IMR-90 (cell line): ENCODE measurements at regions not wholly inside any gene's neighbourhood (a gene's known extent, or its start where the extent isn't known, plus 50 kb on each side); places are given as distances from the start of the nearest gene placed in this dataset.

Source experiments
- ATAC-seq: fragments of 200-7000 bp; cut with Tn5 transposase; 2 replicates; pipeline ENCODE4 v1.9.1; 2020; ENCODE audit warnings: low read depth, mild to moderate bottlenecking, moderate library complexity
- BruUV-seq: library from RNA; stranded (reverse); fragments of 400-500 nt; replicated peaks from 2 replicates; lab custom pipeline; 2021; lab: Mats Ljungman, UMichigan
- CTCF ChIA-PET: fragments of 300-600 bp; formaldehyde crosslinking; extraction: SDS; loops from one replicate; lab custom pipeline; 2021; ENCODE audit warnings: antibody characterized with exemption; lab: Yijun Ruan, JAX
- POLR2A ChIA-PET: fragments of 300-600 bp; sonication (Branson Sonifier 250); formaldehyde crosslinking; loops from one replicate; lab custom pipeline; 2022; ENCODE audit warnings: antibody characterized with exemption; ENCODE audit not compliant: unreplicated experiment; lab: Charles Lee
- DNase-seq: peaks from one replicate; pipeline ENCODE4 v3.0.0; 2013
- H2AFZ ChIP-seq: replicated peaks from 2 replicates; pipeline ENCODE3; 2013; ENCODE audit warnings: low read length, mild to moderate bottlenecking; ENCODE audit not compliant: poor library complexity
- H2AK5ac ChIP-seq: 2 replicates; pipeline ENCODE4 v1.6.1; 2013; ENCODE audit warnings: low read depth, low read length, inconsistent platforms
- H2AK9ac ChIP-seq: replicated peaks from 2 replicates; pipeline ENCODE3; 2013; ENCODE audit warnings: mild to moderate bottlenecking, low read depth, low read length, moderate library complexity; ENCODE audit not compliant: poor library complexity
- H2BK120ac ChIP-seq: 2 replicates; pipeline ENCODE4 v1.6.1; 2013; ENCODE audit warnings: low read depth, low read length, inconsistent platforms
- H2BK15ac ChIP-seq: 3 replicates; pipeline ENCODE4 v1.6.1; 2013; ENCODE audit warnings: low read depth, low read length, inconsistent platforms
- H2BK20ac ChIP-seq: 2 replicates; pipeline ENCODE4 v1.6.1; 2013; ENCODE audit warnings: low read depth, mild to moderate bottlenecking, inconsistent platforms, low read length, moderate library complexity
- H2BK5ac ChIP-seq: 2 replicates; pipeline ENCODE4 v1.6.1; 2013; ENCODE audit warnings: mild to moderate bottlenecking, low read depth, low read length, inconsistent platforms; ENCODE audit not compliant: poor library complexity, severe bottlenecking
- H3K14ac ChIP-seq: replicated peaks from 2 replicates; pipeline ENCODE4 v1.6.1; 2013; ENCODE audit warnings: low read depth, low read length, inconsistent platforms
- H3K18ac ChIP-seq: 2 replicates; pipeline ENCODE4 v1.6.1; 2013; ENCODE audit warnings: low read depth, low read length, control low read depth
- H3K23ac ChIP-seq: 2 replicates; pipeline ENCODE4 v1.6.1; 2013; ENCODE audit warnings: low read depth, low read length, inconsistent platforms
- H3K27ac ChIP-seq: 2 replicates; pipeline ENCODE4 v1.5.1; 2013; ENCODE audit warnings: mild to moderate bottlenecking, control low read depth, low read length; ENCODE audit not compliant: insufficient read depth
- H3K27me3 ChIP-seq: 2 replicates; pipeline ENCODE4 v1.6.1; 2013; ENCODE audit warnings: low read length; ENCODE audit not compliant: control insufficient read depth, insufficient read depth
- H3K36me3 ChIP-seq: 2 replicates; pipeline ENCODE4 v1.6.1; 2013; ENCODE audit warnings: low read length, mixed read lengths; ENCODE audit not compliant: control insufficient read depth, insufficient read depth
- H3K4ac ChIP-seq: 2 replicates; pipeline ENCODE4 v1.6.1; 2013; ENCODE audit warnings: low read depth, low read length, inconsistent platforms
- H3K4me1 ChIP-seq: 2 replicates; pipeline ENCODE4 v1.6.1; 2013; ENCODE audit warnings: low read length, mixed read lengths; ENCODE audit not compliant: control insufficient read depth, insufficient read depth
- H3K4me2 ChIP-seq: 2 replicates; pipeline ENCODE4 v1.6.1; 2013; ENCODE audit warnings: low read depth, mild to moderate bottlenecking, control low read depth, low read length, moderate library complexity
- H3K4me3 ChIP-seq: 2 replicates; pipeline ENCODE4 v1.5.1; 2013; ENCODE audit warnings: low read depth, mild to moderate bottlenecking, control low read depth, low read length, moderate library complexity; ENCODE audit not compliant: insufficient read depth
- H3K56ac ChIP-seq: 2 replicates; pipeline ENCODE4 v1.6.1; 2013; ENCODE audit warnings: low read length, inconsistent platforms; ENCODE audit not compliant: insufficient read depth; ENCODE audit errors: extremely low read depth
- H3K79me1 ChIP-seq, 2 experiments: 2 replicates each; pipeline ENCODE4 v1.6.1; 2013; ENCODE audit warnings: low read length in 2 of 2, inconsistent platforms in 1 of 2, low read depth in 1 of 2
- H3K9ac ChIP-seq: 2 replicates; pipeline ENCODE4 v1.6.1; 2013; ENCODE audit warnings: low read depth, low read length, control low read depth
- H3K9me1 ChIP-seq: 2 replicates; pipeline ENCODE4 v1.6.1; 2013; ENCODE audit warnings: low read length, inconsistent platforms; ENCODE audit not compliant: insufficient read depth
- H3K9me3 ChIP-seq: 2 replicates; pipeline ENCODE4 v1.6.1; 2013; ENCODE audit warnings: low read length; ENCODE audit not compliant: control insufficient read depth, insufficient read depth
- H4K20me1 ChIP-seq: 2 replicates; pipeline ENCODE4 v1.6.1; 2013; ENCODE audit warnings: low read length, inconsistent platforms; ENCODE audit not compliant: insufficient read depth
- H4K5ac ChIP-seq: 2 replicates; pipeline ENCODE4 v1.6.1; 2013; ENCODE audit warnings: mild to moderate bottlenecking, low read depth, low read length, control low read depth
- H4K8ac ChIP-seq, 2 experiments: 2 replicates each; pipeline ENCODE4 v1.6.1; 2013; ENCODE audit warnings: low read depth in 2 of 2, low read length in 2 of 2, control low read depth in 1 of 2, inconsistent platforms in 1 of 2
- H4K91ac ChIP-seq: 2 replicates; pipeline ENCODE4 v1.6.1; 2013; ENCODE audit warnings: low read depth, low read length, inconsistent platforms; ENCODE audit not compliant: insufficient read depth
- BHLHE40 ChIP-seq: fragments of 150-350 bp; IDR thresholded peaks from 2 replicates; pipeline ENCODE4 v1.6.1; 2016; ENCODE audit warnings: mild to moderate bottlenecking, low read depth, low read length
- RFX5 ChIP-seq: IDR thresholded peaks from 2 replicates; pipeline ENCODE4 v1.8.0; 2012; ENCODE audit warnings: low read depth, mild to moderate bottlenecking, low read length, moderate library complexity
- USF2 ChIP-seq: fragments of 150-350 bp; IDR thresholded peaks from 2 replicates; pipeline ENCODE4 v1.6.1; 2017; ENCODE audit warnings: mild to moderate bottlenecking, antibody characterized with exemption, low read length, low read depth
- WGBS, 2 experiments: methylation state at CpG; one replicate each; pipeline versions ENCODE4 v1.1.5 to v1.1.7; 2013; ENCODE audit warnings: missing lambda C conversion rate in 2 of 2; ENCODE audit not compliant: insufficient read length in 1 of 2; ENCODE audit errors: extremely low coverage in 2 of 2; 5-methylcytosine and 5-hydroxymethylcytosine counted together
- dilution Hi-C: fragments of 300-500 bp; cut with HindIII; formaldehyde crosslinking; loops from one replicate; pipeline ENCODE4 v1.14.3; 2018; ENCODE audit warnings: low sequenced_read_pairs; ENCODE audit not compliant: unreplicated experiment
- in situ Hi-C: fragments of 300-500 bp; cut with MboI; formaldehyde crosslinking; loops from 3 replicates; pipeline ENCODE4 v1.14.3; 2019; ENCODE audit warnings: low sequenced_read_pairs, inconsistent platforms, mixed read lengths
- intact Hi-C: fragments of 100-400 bp; cut with micrococcal nuclease; formaldehyde crosslinking; loops from 2 replicates; pipeline ENCODE4 v1.10.0; 2022

DNA sequence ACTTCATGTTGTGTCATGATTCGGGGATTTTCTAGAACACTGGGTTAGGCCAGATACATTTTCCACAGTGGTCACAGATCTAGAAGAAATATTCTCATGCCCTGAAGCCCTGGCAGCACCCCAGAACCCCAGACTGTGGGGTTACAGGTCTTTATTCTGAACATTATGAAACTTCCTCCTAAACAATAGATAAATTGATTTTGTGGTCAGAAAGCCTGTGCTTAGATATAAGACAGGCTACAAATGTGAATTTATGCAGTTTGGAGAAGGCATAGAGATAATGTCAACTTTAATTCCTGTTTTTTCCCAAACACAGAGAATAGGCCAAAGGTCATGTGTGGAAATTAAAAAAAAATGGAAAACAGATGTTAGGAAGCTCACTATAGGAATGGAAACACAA, 492.9 kb downstream of the SPRY1 start:
- H3K79me1 ChIP-seq: no peaks in the 10 kb centered on the region
- H4K5ac ChIP-seq: no peak overlapping the region
- H2AFZ ChIP-seq: no peak overlapping the region
- no peak overlapping the region for H3K9ac ChIP-seq
- DNase-seq (no peak), ATAC-seq (no peak)
- no peak overlapping the region for H2BK5ac ChIP-seq
- no peaks in the 10 kb centered on the region for H3K36me3 ChIP-seq
- H3K4me1 ChIP-seq: peaks cover 4% of the 10 kb centered on the region; the same call in 1 of the 2 replicates
- dilution Hi-C loops (no loop called here), in situ Hi-C loops (no loop called here), intact Hi-C loops (no loop called here)
- no peak overlapping the region for H3K4me2 ChIP-seq
- peaks cover 3% of the 10 kb centered on the region for H3K9me3 ChIP-seq
- H4K91ac ChIP-seq: no peak overlapping the region; the same call in 1 of the 2 replicates
- no peak overlapping the region for H4K8ac ChIP-seq
- CTCF ChIA-PET: no interaction called here
- no peak overlapping the region for H3K4ac ChIP-seq
- H2AK5ac ChIP-seq: no peak overlapping the region
- no CpG with 5 or more reads among the region's 1 CpG for WGBS, 2 experiments
- H2BK120ac ChIP-seq: no peak overlapping the region
- peak overlapping the region; percentile 16; the same call in 1 of the 2 replicates for H3K18ac ChIP-seq
- BruUV-seq: no TSS peak
- no peak overlapping the region for H3K14ac ChIP-seq
- H3K9me1 ChIP-seq: no peaks in the 10 kb centered on the region
- H2AK9ac ChIP-seq: no peak overlapping the region
- no peak overlapping the region for H3K23ac ChIP-seq
- H2BK20ac ChIP-seq: no peak overlapping the region
- no peaks in the 10 kb centered on the region for H3K27me3 ChIP-seq
- POLR2A ChIA-PET: no interaction called here
- H3K56ac ChIP-seq: no peak overlapping the region
- TF ChIP-seq USF2 (no peak), RFX5 (no peak), BHLHE40 (no peak)
- no peak overlapping the region for H3K27ac ChIP-seq
- H4K20me1 ChIP-seq: no peaks in the 10 kb centered on the region
- H3K4me3 ChIP-seq: no peak overlapping the region
- H2BK15ac ChIP-seq: no peak overlapping the region
